Mucosa of descending colon (tissue), 3 donors: ENCODE measurements at regions not wholly inside any gene's neighbourhood (a gene's known extent, or its start where the extent isn't known, plus 50 kb on each side); places are given as distances from the start of the nearest gene placed in this dataset.
"Not testable (repeated sequence)": the region's sequence is repeated elsewhere in the genome, so short reads cannot be mapped to it uniquely, and the experiment has no call there.

Source experiments
- ATAC-seq: fragments of 200-7000 bp; cut with Tn5 transposase; one replicate; pipeline ENCODE4 v1.9.1; 2020; ENCODE audit warnings: mild to moderate bottlenecking, moderate library complexity
- DNase-seq, 3 donors: peaks; one replicate each; pipeline ENCODE4 v3.0.0-alpha.2; 2020
- H3K36me3 ChIP-seq: fragments of 200-600 bp; one replicate; pipeline ENCODE4 v1.8.0; 2021; ENCODE audit warnings: low read depth, mild to moderate bottlenecking
- H3K4me1 ChIP-seq: fragments of 200-600 bp; one replicate; pipeline ENCODE4 v1.8.0; 2021; ENCODE audit warnings: low read depth, mild to moderate bottlenecking
- H3K4me3 ChIP-seq: fragments of 200-600 bp; one replicate; pipeline ENCODE4 v1.8.0; 2021; ENCODE audit warnings: mild to moderate bottlenecking
- H3K9me3 ChIP-seq: fragments of 200-600 bp; one replicate; pipeline ENCODE4 v1.8.0; 2021; ENCODE audit warnings: mild to moderate bottlenecking
- CTCF ChIP-seq: fragments of 200-600 bp; IDR thresholded peaks from one replicate; pipeline ENCODE4 v1.8.0; 2022; ENCODE audit warnings: antibody characterized with exemption, mild to moderate bottlenecking
- intact Hi-C, 2 donors: fragments of 100-400 bp; cut with DNase I in 1 of 2; cut with micrococcal nuclease in 1 of 2; formaldehyde crosslinking; loops; one replicate each; pipeline versions ENCODE4 v1.11.0 to v1.11.1; 2022; cut with DNase I, micrococcal nuclease
- donor health status: DM: no; HTN: no; CAD: no; lungs with moderate emphysema.
- donor health status: DM: no; HTN: no; CAD: no.
- donor health status: DM: no; HTN: yes; CAD: no.

- peak; percentile 23 for ATAC-seq
- no peak for TF ChIP-seq CTCF
- no peaks in the 10 kb centered on the region for H3K9me3 ChIP-seq
- H3K4me3 ChIP-seq = no peak overlapping the region
- DNase-seq = peak in 2 of 3 donors; percentile 8 to 52
- no peaks in the 10 kb centered on the region for H3K36me3 ChIP-seq
- intact Hi-C loops = no loop called here
- H3K4me1 ChIP-seq = no peaks in the 10 kb centered on the region
These were observed 128.3 kb downstream of the MAP3K7 start for GRCh38 chr6:90458353-90459224.

- no peak for DNase-seq
- TF ChIP-seq CTCF = no peak
- H3K4me3 ChIP-seq = no peak overlapping the region
- H3K9me3 ChIP-seq = no peaks in the 10 kb centered on the region
- H3K36me3 ChIP-seq = no peaks in the 10 kb centered on the region
- ATAC-seq = no peak
- H3K4me1 ChIP-seq = no peaks in the 10 kb centered on the region
- intact Hi-C loops = no loop called here
These were observed 129.0 kb downstream of the MAP3K7 start for GRCh38 chr6:90457867-90458259.

- intact Hi-C loops, H3K4me3 ChIP-seq, H3K4me1 ChIP-seq, H3K36me3 ChIP-seq, DNase-seq, H3K9me3 ChIP-seq, ATAC-seq: not testable (repeated sequence)
These were observed 129.6 kb downstream of the MAP3K7 start for GRCh38 chr6:90456997-90457866.

- ATAC-seq (no peak), DNase-seq (no peak)
- H3K4me1 ChIP-seq = no peaks in the 10 kb centered on the region
- TF ChIP-seq CTCF = no peak
- H3K36me3 ChIP-seq = no peaks in the 10 kb centered on the region
- H3K4me3 ChIP-seq = no peak overlapping the region
- no peaks in the 10 kb centered on the region for H3K9me3 ChIP-seq
- intact Hi-C loops = no loop called here
These were observed 130.9 kb downstream of the MAP3K7 start for GRCh38 chr6:90456001-90456400.

- H3K36me3 ChIP-seq = no peaks in the 10 kb centered on the region
- no peak overlapping the region for H3K4me3 ChIP-seq
- peak; percentile 54 for ATAC-seq
- intact Hi-C loops = no loop called here
- no peak for TF ChIP-seq CTCF
- no peak for DNase-seq
- H3K9me3 ChIP-seq = no peaks in the 10 kb centered on the region
- no peaks in the 10 kb centered on the region for H3K4me1 ChIP-seq
These were observed 131.9 kb downstream of the MAP3K7 start for GRCh38 chr6:90454836-90455427.
